Left renal pelvis (tissue), 4 donors: ENCODE measurements at regions not wholly inside any gene's neighbourhood (a gene's known extent, or its start where the extent isn't known, plus 50 kb on each side); places are given as distances from the start of the nearest gene placed in this dataset.

Source experiments
- DNase-seq, 4 donors: peaks; one replicate each; pipeline ENCODE4 v3.0.0-alpha.2; 2013; ENCODE audit warnings: low read depth in 4 of 4, low spot score in 3 of 4

DNA sequence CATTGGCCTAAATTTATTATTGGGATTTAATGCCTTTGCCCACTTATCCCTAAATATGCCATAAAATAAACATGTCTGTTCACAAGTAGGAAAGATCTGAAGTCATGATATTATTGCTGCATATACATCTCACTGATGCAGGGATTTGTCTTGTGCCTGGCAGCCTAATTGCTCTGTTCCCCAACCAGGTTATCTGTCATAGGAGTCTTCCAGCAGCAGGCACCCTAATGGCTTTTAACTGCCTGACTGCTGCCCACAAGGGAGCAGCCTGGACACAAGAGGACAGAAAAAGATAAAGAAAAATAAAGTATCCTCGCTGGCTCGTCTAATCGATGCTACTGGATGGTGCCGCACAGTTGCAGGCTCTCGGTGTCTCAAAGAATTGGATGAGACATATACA lies 337.6 kb upstream of the FAR2 start:
- DNase-seq = no peak

DNA sequence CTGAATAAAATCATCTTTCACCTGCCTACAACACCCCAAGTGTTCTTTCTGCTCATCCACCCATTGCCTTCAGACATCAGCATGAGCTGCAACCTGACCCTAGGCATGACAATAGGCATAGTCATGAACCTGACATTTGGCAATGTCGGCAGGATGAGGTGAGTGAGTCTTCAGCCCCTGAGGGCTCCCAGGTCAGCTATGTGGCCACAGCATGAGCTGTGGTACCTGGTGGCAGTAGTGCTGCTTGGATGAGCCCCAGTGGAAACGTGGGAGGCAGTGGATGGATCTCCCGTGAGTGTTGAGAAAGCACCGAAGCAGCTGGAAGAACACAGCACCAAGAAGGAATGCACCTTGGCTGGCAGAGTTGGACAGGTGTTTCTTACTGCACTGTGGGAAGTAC lies 334.8 kb upstream of the FAR2 start:
- DNase-seq = no peak

DNA sequence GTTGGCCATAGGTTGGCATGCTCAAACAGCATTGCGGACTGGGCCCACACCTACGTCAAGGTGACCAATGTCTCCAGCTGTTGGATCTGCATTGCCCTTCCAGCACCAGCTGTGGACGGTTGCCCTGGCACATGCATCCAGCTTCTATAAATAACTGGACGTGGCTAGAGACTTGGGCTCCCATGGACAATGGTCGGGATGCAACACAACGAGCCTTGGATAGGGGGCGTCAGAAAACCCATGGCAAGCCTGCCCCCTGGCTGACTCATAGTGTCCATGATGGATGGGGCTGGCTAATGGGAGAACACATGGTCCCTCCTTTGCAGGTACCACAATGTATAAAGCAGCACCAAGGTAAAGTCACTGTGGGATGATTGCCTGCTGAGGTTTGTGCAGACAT lies 331.6 kb upstream of the FAR2 start:
- DNase-seq = no peak

DNA sequence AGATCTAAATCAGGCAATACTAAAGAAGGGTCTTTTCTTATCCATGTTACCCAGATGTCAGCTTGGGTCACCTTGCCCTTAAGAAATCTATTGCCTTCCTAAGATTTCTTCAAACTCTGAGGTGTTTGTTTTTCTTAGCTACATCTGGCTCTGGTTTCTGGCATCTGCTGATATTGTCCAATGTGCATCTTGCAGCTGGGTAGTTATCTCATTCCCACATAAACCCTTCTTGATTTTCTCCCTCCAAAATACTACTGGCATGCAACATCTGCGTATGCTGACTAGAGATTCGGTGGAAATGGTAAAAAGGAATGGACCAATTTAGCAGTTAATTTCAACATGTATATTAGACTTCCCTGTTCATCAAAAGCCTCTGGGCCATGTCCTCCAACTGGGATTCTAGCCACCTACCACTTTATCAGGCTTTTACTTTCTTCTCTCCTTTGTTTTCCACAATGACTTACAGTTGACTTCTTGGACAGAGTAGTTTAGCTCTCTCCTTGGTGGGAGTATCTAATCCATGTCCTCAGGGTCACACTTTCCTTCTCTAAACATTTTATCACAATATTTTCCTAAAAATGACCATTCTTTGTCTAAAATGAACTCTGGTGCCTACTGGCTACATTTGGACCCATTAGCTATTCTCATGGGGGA lies 324.8 kb upstream of the FAR2 start:
- DNase-seq = no peak

DNA sequence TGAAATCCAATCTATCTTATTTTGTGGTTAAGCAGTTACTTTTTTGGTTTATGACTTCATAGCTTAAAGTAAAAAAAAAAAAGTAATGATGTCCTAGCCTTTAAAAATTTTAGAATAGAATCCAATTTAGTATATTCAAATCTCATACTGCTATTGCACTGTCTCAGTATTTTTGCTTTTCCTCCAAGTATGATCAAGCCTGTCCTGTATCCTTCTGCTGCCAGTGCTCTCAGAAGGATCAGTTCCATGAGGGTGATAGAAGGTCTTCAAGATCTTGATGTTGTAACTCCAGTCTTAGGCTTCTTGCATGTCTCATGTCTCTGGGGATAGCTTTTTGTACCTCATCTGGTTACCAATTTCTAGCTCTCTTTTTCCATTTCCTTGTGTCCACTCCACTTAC lies 324.2 kb upstream of the FAR2 start:
- DNase-seq = no peak

DNA sequence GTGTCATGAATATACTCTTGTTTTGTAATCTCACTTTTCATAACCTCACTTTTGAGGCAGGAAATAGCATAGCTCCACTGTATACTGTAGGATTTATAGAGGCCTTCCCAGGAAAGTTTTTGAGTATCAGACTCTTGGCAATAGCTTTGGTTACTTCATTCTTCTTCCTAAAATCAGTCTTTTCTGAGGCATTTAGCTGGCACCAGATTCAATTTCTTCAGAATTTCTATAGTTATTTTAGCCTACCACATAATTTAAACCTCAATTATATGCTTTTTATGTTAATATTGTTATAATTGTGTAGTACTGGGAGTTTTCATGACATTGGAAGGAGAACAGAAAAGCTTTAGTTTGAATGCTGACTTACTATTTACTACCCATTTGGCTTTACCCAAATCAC lies 322.3 kb upstream of the FAR2 start:
- DNase-seq = no peak

DNA sequence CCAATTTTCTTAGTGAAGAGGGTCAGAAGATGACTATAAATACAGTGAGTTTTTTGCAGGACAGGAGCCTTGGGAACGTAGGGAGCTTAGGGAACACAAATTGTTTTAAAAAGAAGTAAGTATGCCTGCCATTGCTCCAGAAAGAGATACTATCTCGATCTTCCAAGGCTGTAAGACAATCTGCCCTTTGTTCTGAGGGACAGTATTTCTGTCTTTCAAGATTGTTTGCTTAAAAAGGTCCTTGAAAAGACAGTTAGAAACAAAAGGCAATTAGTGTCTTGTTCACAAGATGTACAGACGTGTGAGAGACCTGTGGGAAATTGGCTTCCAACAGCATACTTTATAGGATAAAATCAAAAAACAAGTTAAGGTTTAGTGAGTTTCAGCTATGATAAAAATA lies 321.2 kb upstream of the FAR2 start:
- DNase-seq = no peak

DNA sequence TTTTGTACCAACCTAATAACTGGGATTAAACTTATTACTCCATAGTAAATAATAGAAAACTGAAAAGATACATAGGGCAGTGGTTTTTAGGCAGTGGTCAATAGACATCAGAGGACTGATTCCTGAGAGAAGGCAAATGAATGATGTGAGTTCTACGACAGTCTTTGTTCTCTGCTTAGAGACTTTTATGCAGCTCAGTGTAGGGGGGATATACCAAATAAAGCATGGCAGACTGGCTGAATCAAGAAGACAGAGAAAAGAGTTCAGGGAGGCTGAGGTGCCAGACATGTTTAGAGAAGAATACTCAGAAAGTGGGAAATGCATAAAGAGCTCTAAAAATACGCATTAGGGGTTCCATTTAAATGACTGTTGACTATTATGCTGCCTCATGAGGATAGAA lies 320.8 kb upstream of the FAR2 start:
- no peak for DNase-seq

DNA sequence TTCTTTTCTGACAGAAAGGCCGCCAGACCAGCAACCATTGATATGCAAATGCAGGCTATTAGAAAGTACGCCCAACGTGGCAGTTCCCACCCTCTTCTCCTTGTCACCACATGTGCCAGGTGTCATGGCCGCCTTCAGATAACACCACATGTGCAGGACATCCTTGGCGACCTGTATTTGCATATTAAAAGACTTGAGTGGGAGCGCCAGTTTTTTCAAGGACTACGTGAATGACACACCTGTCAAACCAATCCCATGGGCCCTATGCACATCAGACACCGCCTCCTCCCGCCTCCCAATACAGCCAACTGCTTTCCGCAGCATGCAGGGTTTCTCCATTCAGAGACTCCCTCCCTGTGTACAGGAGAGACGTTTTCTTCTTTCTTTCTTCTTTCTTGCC lies 318.6 kb upstream of the FAR2 start:
- no peak for DNase-seq

DNA sequence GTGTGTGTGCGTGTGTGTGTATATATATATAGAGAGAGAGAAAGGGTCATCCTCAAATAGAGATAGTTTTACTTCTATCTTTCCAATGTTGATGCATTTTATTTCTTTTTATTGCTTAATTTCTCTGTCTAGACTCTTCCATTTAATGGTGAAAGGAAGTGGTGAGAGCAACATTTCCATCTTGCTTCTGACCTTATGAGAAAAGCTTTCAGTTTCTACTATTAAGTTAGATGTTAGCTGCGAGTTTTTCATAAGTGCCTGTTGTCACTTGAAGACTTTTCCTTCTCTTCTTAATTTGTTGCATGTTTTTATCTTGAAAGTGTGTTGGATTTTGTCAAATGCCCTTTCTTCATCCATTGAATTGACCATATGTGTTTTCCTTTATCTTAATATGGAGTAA lies 304.4 kb upstream of the FAR2 start:
- no peak for DNase-seq

DNA sequence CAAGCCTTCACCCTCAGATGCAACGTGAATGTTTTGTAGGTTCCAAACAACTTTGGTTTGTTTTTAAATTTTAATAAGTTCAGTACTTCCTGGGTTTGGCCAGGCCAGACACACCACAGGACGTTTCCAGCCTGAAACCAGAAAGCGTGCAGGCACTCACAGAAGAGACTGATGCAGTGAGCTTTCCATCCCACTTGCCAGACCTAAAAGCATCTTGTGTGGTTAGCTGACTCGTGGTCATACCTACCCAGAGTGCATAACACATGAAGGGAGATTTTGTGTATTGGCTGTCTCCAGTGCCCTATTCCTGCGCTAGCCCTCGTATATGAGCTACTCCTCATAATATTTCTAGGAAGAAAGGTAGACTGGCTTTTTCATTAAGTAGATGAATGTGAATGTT lies 297.3 kb upstream of the FAR2 start:
- DNase-seq = no peak

DNA sequence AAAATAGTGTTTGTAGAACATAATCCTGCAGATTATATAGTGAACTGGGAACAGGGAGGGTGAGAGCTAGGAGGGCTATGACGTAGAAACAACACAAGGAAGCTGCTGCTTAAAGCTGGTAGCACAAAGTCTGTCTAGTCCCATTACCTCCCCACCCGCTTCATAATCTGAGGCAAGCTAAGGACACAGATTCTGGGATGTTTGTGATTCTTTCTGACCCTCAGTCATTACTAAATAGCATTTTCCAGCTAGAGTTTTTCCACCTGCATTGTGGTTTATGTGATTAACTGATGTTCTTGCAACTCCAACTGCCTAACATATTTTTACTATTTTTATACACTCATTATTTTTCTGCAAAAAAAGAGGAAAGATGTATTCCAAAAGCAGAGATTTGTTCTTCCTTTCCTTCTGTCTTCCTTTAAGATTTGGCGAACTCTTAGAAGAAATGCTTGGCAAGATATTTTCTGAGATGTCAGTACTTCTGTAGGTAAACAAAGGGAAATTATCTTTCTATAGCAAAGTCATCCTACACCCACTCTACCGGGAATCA lies 293.2 kb upstream of the FAR2 start:
- no peak for DNase-seq

DNA sequence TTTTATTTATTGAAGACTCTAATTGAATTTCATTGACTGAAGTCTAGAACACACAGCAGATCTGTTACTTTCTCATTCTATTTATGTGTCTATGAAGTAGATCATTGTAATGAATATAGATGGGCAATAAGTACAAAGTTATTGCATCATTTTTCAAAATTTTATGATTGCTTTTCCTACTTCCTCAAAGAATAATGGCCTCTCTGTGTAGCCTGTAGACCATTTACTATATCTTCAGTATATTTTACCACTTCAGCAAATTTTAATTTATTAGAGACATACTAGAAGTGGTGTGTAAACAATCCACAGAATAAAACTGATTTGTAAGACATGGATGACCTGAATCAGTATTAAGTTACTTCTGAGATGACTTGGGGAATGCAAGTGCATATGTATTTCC lies 291.7 kb upstream of the FAR2 start:
- DNase-seq = no peak

DNA sequence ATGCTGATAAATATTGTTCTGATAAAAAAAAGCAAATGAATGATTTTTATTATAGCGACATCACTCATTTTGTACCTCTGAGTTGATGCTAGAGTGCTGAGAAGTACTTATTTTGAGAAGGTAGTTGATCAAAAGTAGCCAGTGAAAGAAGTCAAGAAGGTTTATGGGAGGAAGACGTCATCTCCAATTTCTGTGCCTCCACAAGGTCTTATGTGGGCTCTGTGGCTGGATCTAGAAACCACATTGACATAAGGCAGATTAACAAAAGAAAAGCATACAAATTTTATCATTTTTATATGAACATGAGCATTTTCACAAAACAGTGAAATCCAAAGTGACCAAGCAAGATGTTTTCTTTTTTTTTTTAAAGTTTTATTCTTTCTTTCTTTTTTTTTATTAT lies 289.5 kb upstream of the FAR2 start:
- no peak for DNase-seq

DNA sequence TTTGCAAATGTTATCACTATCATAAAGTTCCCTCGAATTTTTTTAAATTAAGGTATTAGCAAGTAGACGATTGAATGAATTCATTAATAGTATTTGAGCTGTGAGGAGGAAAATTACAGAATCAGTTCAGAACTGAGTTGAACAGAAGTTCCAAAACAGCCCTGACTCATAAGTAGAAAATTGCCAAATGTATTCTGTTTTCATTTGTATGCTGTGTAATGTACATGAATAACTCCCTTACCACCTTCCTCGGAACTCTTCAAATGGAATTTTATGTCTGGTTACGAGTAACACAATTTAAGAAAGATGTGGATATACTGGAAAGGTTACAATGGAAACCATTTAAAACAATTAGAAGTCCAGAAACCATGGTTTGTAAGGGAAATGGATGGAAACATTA lies 283.3 kb upstream of the FAR2 start:
- DNase-seq = no peak

DNA sequence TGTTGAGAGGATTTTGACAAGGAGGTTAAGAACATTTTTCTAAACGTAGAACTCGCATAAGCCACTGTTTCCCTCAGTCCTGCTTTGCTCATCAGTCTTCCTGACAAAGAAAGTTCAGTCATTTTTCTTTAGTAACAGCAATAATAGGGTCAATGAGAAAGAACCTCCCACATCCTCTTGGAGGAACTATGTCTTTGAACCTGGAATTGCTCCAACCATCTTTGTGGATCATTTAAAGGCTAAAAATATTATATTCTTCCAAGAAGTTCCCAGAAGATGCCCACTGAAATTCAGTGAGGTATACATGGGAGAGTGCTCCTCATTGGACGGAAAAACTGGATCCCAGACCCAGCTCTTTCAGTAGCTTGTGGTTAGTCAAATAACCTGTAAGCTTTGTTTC lies 282.8 kb upstream of the FAR2 start:
- no peak for DNase-seq

DNA sequence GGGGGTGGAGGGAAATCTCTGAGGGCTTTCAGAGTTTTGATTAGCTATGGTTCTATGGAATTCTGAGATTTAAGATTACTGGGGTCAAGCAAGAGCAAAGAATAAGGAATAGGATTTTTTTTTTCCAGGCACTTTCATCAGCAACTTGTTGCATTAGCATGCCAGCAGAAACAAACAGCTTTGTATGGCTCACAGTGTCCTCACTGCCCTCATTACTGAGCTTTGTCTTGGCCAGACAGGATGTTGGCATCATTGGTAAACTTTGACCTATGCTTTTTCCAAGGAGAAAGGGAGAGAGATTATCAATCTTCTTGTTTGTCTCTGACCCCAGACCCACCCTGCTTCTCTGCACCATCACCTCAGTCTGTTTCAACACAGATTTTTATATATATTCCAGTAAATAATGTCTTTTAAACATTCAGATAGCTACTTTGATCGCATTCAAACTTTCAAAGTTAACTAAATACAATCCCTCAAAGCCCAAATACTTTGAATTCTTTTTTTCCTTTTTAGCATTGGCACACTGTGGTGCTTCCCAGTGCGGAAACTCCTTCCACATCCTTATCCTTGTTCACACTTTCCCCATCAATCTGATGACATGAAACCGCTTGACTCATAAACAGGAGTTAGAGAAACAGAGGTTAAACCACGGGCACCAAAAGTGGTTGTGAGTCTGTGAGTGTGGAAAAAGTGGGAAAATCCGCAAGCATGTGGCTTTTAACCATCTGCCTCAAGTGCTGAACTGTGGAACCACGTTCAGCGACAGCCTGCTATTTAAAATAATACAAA lies 282.2 kb upstream of the FAR2 start:
- DNase-seq = no peak

DNA sequence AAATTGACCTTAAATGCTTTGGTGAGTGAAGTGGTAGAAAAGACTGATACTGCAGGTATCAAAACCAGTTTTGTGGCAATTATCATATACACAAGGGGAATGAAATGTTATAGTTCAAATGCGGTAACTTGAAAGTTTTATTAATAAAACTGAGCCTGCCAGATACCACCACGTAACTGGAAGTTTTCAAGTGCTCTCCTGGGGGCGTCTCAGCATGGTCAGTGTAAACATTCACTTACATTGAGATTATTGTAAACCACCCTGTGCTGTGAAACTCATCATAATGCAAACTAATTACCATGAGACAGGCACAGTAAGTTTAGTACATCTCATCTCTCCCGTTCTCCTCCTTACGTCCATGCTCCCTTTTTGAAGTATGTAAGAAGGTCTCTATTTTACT lies 280.7 kb upstream of the FAR2 start:
- no peak for DNase-seq

DNA sequence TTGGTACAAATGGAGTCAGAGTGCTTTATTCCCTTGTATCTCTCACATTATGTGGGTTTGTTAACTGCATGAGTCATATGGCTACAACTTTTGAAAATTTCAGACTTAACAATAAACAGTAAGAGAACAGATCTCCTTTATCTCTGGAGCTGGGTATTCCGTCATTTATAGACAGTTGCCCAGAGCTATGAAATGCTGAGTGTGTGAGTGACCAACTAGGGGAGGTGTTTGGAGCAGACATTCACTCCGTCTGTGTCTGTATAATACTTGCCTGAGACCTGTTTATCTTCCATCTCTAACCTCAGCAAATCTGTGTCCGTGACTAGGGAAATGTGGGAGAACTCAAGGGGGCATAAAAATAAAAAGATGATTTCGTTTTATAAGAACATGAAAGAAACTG lies 279.9 kb upstream of the FAR2 start:
- no peak for DNase-seq

DNA sequence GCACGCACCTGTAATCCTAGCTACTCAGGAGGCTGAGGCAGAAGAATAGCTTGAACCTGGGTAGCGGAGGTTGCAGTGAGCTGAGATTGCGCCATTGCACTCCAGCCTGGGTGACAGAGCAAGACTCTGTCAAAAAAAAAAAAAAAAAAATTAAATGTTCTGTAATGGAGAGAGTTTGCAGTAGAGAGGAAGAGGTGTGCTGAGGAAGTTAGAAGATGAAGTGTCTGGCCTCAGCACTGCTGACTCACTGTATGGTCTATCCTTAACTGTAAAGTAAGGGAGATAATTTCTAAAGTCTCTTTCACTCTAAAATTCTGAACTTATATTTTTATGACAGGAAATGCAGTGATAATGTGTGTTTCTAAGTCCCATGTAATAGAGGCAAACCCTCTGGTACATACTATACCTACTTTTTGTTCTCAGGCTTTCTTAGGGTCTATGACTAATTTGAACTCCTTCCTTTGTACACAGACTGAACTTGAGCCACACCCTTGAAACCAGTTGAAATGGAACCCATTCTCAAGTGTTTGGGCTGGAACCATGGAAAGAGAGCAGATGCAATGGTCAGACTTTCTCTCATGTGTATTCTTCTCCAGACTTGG lies 278.1 kb upstream of the FAR2 start:
- DNase-seq = no peak

DNA sequence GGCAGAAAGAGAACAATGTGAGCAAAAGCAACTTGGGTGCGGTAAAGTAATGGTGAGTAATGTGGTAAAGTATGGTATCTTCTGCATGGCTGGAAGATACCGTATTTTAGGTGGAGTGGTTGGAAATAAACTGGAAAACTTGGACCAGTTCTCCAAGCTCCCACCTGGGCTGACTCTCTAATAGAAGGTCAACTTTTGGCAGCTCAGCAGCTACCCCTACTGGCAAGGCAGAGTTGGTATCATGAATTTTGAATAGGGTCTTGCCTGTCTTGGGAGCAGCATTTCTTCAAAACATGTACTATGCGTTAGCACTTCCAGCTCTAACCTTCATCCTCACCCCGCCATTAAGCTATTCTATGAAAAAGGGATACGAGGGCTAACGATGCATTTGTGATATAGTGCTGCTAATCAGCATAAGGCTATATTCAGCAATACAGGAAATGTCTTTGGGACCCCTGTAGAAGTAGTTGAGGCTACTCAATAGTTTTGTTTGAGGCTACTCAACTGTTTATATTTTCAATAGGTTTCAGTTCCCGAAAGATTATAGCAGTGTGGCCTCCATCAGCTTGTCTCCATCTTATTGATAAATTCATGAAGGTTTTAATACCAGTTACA lies 276.3 kb upstream of the FAR2 start:
- DNase-seq = peak in 3 of 4 donors; percentile 14 to 20 (median 20)

DNA sequence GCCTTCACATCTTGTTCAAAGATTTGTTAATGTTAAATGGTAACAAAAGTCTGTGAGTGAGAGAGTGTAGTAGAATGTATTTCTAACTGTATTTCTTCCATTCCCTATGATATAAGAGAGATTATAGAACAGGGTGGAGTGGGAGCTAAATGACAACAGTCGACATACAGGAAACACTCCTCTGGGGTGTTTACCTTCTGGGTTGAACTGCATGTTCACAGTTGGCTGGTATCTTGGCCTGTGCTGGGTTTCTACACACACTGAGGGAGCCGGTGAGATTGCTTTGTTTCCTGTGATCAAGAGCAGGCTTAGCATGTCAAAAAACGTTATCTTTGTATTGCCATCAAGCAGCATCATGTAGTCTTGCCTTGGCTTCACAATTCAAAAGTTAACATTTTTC lies 274.3 kb upstream of the FAR2 start:
- no peak for DNase-seq
